ENCODE measurements at regions not wholly inside any gene's neighbourhood (a gene's known extent, or its start where the extent isn't known, plus 50 kb on each side); places are given as distances from the start of the nearest gene placed in this dataset.

GRCh38 chr7:113752289-113752688, 166.5 kb downstream of the PPP1R3A start:
- TF ChIP-seq CTCF (IDR thresholded peaks at IDR 0.05) (no peak), EP300 (IDR thresholded peaks at IDR 0.05) (no peak), POLR2A (IDR thresholded peaks at IDR 0.05) (no peak)

Data from suprapubic skin (tissue), 3 donors.